Sigmoid colon (tissue), 4 donors: ENCODE measurements at regions not wholly inside any gene's neighbourhood (a gene's known extent, or its start where the extent isn't known, plus 50 kb on each side); places are given as distances from the start of the nearest gene placed in this dataset.

Source experiments
- EP300 ChIP-seq, 4 donors: sonication (generic); formaldehyde crosslinking; IDR thresholded peaks; one replicate each; pipeline ENCODE4 v1.6.1; 2017; ENCODE audit warnings: antibody characterized with exemption in 4 of 4
- POLR2A ChIP-seq, 2 donors: fragments of 450-650 bp; IDR thresholded peaks; one replicate each; pipeline ENCODE4 v1.6.1; 2016; ENCODE audit warnings: antibody characterized with exemption in 2 of 2, mild to moderate bottlenecking in 2 of 2, moderate library complexity in 2 of 2
- POLR2AphosphoS5 ChIP-seq, 4 donors: sonication (generic); formaldehyde crosslinking; IDR thresholded peaks; one replicate each; pipeline ENCODE4 v1.6.1; 2017; ENCODE audit warnings: antibody characterized with exemption in 4 of 4

GRCh38 chr12:97994746-97995484 lies 520.5 kb upstream of the TMPO start:
- TF ChIP-seq EP300 (IDR thresholded peaks at IDR 0.05) (no peak), POLR2A (IDR thresholded peaks at IDR 0.05) (no peak), POLR2AphosphoS5 (IDR thresholded peaks at IDR 0.05) (no peak)
